HCT116 (cell line): ENCODE measurements at regions not wholly inside any gene's neighbourhood (a gene's known extent, or its start where the extent isn't known, plus 50 kb on each side); places are given as distances from the start of the nearest gene placed in this dataset.

ENCODE experiments used
- ATAC-seq: fragments of 200-7000 bp; cut with Tn5 transposase; 2 replicates; pipeline ENCODE4 v1.9.1; 2020; ENCODE audit warnings: mild to moderate bottlenecking, moderate library complexity
- BruUV-seq: library from RNA; stranded (reverse); fragments of 400-500 nt; replicated peaks from 2 replicates; lab custom pipeline; 2021; lab: Mats Ljungman, UMichigan
- CTCF ChIA-PET: fragments of 300-600 bp; sonication (Branson Sonifier 250); formaldehyde crosslinking; loops from one replicate; lab custom pipeline; 2021; ENCODE audit warnings: antibody characterized with exemption; lab: Charles Lee
- POLR2A ChIA-PET: fragments of 300-600, 350-600 bp; sonication (Branson Sonifier 250); formaldehyde crosslinking; loops from one replicate; lab custom pipeline; 2021; ENCODE audit warnings: antibody characterized with exemption; lab: Charles Lee
- RAD21 ChIA-PET, 2 experiments: fragments of 300-600 bp; sonication (Branson Sonifier 250); formaldehyde crosslinking; loops; one replicate each; lab custom pipeline; 2023; ENCODE audit warnings: low total read pairs in 2 of 2; ENCODE audit not compliant: uncharacterized antibody in 2 of 2, unreplicated experiment in 2 of 2, low non-redundant PET in 1 of 2; lab: Charles Lee
- DNase-seq: peaks from one replicate; pipeline ENCODE4 v3.0.0-alpha.2; 2010; ENCODE audit warnings: low read depth, low spot score
- H2AFZ ChIP-seq: fragments of 200-600 bp; shearing (Covaris generic), sonication (generic); 2 replicates; pipeline ENCODE4 v1.6.1; 2017; ENCODE audit warnings: low read depth, mixed run types, mixed read lengths, antibody characterized with exemption, low read length; ENCODE audit not compliant: poor library complexity, severe bottlenecking
- H3K27ac ChIP-seq: 2 replicates; pipeline ENCODE4 v1.5.1; 2012; ENCODE audit warnings: low read depth, low read length
- H3K27me3 ChIP-seq: fragments of 200-600 bp; sonication (generic); 2 replicates; pipeline ENCODE4 v1.6.1; 2016; ENCODE audit warnings: mixed run types, low read length, mixed read lengths; ENCODE audit not compliant: insufficient read depth
- H3K36me3 ChIP-seq, 2 experiments: fragments of 200-500 bp in 1 of 2; fragments of 200-600 bp in 1 of 2; sonication (Bioruptor generic) in 1 of 2; sonication (generic) in 1 of 2; 2 replicates each; pipeline versions ENCODE4 v1.5.1 to v1.6.1; 2014 to 2016; ENCODE audit warnings: low read length in 2 of 2, inconsistent platforms in 1 of 2, mixed read lengths in 1 of 2, mixed run types in 1 of 2; ENCODE audit not compliant: insufficient read depth in 2 of 2, control insufficient read depth in 1 of 2
- H3K4me1 ChIP-seq, 2 experiments: fragments of 200-600 bp in 1 of 2; sonication (generic) in 1 of 2; 2 replicates each; pipeline versions ENCODE4 v1.5.1 to v1.6.1; 2012 to 2017; ENCODE audit warnings: low read length in 2 of 2, inconsistent platforms in 1 of 2, mild to moderate bottlenecking in 1 of 2, mixed read lengths in 1 of 2, mixed run types in 1 of 2, moderate library complexity in 1 of 2; ENCODE audit not compliant: insufficient read depth in 2 of 2, control insufficient read depth in 1 of 2
- H3K4me2 ChIP-seq: fragments of 200-600 bp; sonication (generic); 2 replicates; pipeline ENCODE4 v1.6.1; 2017; ENCODE audit warnings: mixed run types, low read length, mixed read lengths
- H3K4me3 ChIP-seq, 2 experiments: fragments of 200-600 bp in 1 of 2; sonication (generic) in 1 of 2; replicated peaks in 1 of 2; 2 replicates each; pipeline ENCODE4 v1.5.1; 2011 to 2016; ENCODE audit warnings: low read length in 2 of 2, control low read depth in 1 of 2, low read depth in 1 of 2, mild to moderate bottlenecking in 1 of 2, mixed read lengths in 1 of 2, mixed run types in 1 of 2
- H3K79me2 ChIP-seq: fragments of 200-600 bp; sonication (generic); 2 replicates; pipeline ENCODE4 v1.6.1; 2017; ENCODE audit warnings: mild to moderate bottlenecking, mixed run types, low read length, moderate library complexity, mixed read lengths; ENCODE audit not compliant: insufficient read depth
- H3K9ac ChIP-seq: fragments of 200-600 bp; sonication (generic); 2 replicates; pipeline ENCODE4 v1.6.1; 2016; ENCODE audit warnings: low read length, mixed read lengths
- H3K9me2 ChIP-seq: fragments of 200-600 bp; sonication (generic), shearing (Covaris generic); 2 replicates; pipeline ENCODE4 v1.6.1; 2017; ENCODE audit warnings: mixed run types, mild to moderate bottlenecking, moderate library complexity; ENCODE audit not compliant: insufficient read depth
- H3K9me3 ChIP-seq, 2 experiments: fragments of 200-500 bp in 1 of 2; fragments of 200-600 bp in 1 of 2; sonication (Bioruptor generic) in 1 of 2; sonication (generic) in 1 of 2; 2 replicates each; pipeline ENCODE4 v1.6.1; 2014 to 2017; ENCODE audit warnings: low read length in 2 of 2, mixed read lengths in 2 of 2, inconsistent platforms in 1 of 2, low read depth in 1 of 2, mild to moderate bottlenecking in 1 of 2, mixed run types in 1 of 2, moderate library complexity in 1 of 2; ENCODE audit not compliant: control insufficient read depth in 1 of 2, insufficient read depth in 1 of 2
- H4K20me1 ChIP-seq: fragments of 200-600 bp; sonication (generic), shearing (Covaris generic); 2 replicates; pipeline ENCODE4 v1.6.1; 2017; ENCODE audit warnings: mixed run types, mild to moderate bottlenecking, moderate library complexity; ENCODE audit not compliant: insufficient read depth
- CEBPB ChIP-seq: IDR thresholded peaks from 2 replicates; pipeline ENCODE4 v1.6.1; 2012; ENCODE audit warnings: low read depth
- ELF1 ChIP-seq: IDR thresholded peaks from 2 replicates; pipeline ENCODE4 v1.6.1; 2012; ENCODE audit warnings: low read depth, borderline replicate concordance
- EZH2phosphoT487 ChIP-seq: fragments of 200-600 bp; IDR thresholded peaks from 2 replicates; pipeline ENCODE4 v1.6.1; 2018; ENCODE audit warnings: antibody characterized with exemption, borderline replicate concordance
- FOSL1 ChIP-seq: IDR thresholded peaks from 2 replicates; pipeline ENCODE4 v1.6.1; 2012; ENCODE audit warnings: low read depth
- JUND ChIP-seq: IDR thresholded peaks from 2 replicates; pipeline ENCODE4 v1.6.1; 2012
- POLR2A ChIP-seq: IDR thresholded peaks from 2 replicates; pipeline ENCODE4 v1.7.0; 2011; ENCODE audit warnings: borderline replicate concordance; ENCODE audit not compliant: insufficient read depth, insufficient read length; ENCODE audit errors: extremely low read depth
- YY1 ChIP-seq: IDR thresholded peaks from 2 replicates; pipeline ENCODE4 v1.6.1; 2011; ENCODE audit warnings: low read length, low read depth, moderate library complexity, mild to moderate bottlenecking; ENCODE audit not compliant: insufficient replicate concordance; ENCODE audit errors: extremely low read depth
- ZFX ChIP-seq: fragments of 450-650 bp; IDR thresholded peaks from 2 replicates; pipeline ENCODE4 v1.6.1; 2017
- intact Hi-C: fragments of 100-400 bp; cut with micrococcal nuclease; formaldehyde crosslinking; loops from 2 replicates; pipeline ENCODE4 v1.10.0; 2022
- TF ChIP-seq, protein P1 (sequence below): IDR thresholded peaks from 2 replicates; pipeline ENCODE4 v1.6.1; 2012
- TF ChIP-seq, protein P2 (sequence below): IDR thresholded peaks from 2 replicates; pipeline ENCODE4 v1.6.1; 2011; ENCODE audit warnings: mild to moderate bottlenecking, low read length, moderate library complexity; ENCODE audit not compliant: insufficient replicate concordance; ENCODE audit errors: extremely low read depth
- TF ChIP-seq, protein P3 (sequence below): IDR thresholded peaks from 2 replicates; pipeline ENCODE4 v1.6.1; 2012
- TF ChIP-seq, protein P4 (sequence below), 3 experiments: fragments of 200-600 bp in 1 of 3; sonication (generic) in 1 of 3; IDR thresholded peaks in 2 of 3; conservative IDR thresholded peaks in 1 of 3; 2 replicates each; pipeline ENCODE4 v1.5.1; 2012 to 2017; ENCODE audit warnings: low read depth in 2 of 3, low read length in 2 of 3, antibody characterized with exemption in 1 of 3, borderline replicate concordance in 1 of 3, control low read depth in 1 of 3, mild to moderate bottlenecking in 1 of 3, mixed read lengths in 1 of 3, mixed run types in 1 of 3, moderate library complexity in 1 of 3; ENCODE audit not compliant: insufficient read depth in 1 of 3

DNA sequence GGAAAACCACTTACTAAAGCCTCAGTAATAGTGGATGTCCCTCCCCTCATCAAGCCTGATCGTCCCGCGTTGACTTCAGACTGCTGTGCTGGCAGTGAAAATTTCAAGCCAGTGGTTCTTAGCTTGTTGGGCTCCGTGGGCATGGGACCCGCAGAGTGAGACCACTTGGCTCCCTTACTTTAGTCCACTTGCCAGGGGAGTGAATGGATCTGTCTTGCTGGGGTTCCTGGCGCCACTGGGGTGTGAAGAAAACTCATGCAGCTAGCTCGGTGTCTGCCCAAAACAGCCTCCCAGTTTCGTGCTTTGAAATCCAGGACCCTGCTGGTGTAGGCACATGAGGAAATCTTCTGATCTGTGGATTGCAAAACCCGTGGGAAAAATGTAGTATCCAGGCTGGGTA, 480.0 kb upstream of the IZUMO3 start:
- H3K79me2 ChIP-seq: no peaks in the 10 kb centered on the region
- RAD21 ChIA-PET: no interaction called here
- POLR2A ChIA-PET: no interaction called here
- DNase-seq: no peak
- no peaks in the 10 kb centered on the region for H3K27me3 ChIP-seq
- TF ChIP-seq, protein P1, sequence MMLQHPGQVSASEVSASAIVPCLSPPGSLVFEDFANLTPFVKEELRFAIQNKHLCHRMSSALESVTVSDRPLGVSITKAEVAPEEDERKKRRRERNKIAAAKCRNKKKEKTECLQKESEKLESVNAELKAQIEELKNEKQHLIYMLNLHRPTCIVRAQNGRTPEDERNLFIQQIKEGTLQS: no peak
- TF ChIP-seq, protein P2, sequence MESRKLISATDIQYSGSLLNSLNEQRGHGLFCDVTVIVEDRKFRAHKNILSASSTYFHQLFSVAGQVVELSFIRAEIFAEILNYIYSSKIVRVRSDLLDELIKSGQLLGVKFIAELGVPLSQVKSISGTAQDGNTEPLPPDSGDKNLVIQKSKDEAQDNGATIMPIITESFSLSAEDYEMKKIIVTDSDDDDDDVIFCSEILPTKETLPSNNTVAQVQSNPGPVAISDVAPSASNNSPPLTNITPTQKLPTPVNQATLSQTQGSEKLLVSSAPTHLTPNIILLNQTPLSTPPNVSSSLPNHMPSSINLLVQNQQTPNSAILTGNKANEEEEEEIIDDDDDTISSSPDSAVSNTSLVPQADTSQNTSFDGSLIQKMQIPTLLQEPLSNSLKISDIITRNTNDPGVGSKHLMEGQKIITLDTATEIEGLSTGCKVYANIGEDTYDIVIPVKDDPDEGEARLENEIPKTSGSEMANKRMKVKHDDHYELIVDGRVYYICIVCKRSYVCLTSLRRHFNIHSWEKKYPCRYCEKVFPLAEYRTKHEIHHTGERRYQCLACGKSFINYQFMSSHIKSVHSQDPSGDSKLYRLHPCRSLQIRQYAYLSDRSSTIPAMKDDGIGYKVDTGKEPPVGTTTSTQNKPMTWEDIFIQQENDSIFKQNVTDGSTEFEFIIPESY: no peak
- no peak for TF ChIP-seq ELF1
- TF ChIP-seq, all 23 proteins: peak for 0
- Histone ChIP-seq H3K4me1 (no peaks in the 10 kb centered on the region), H3K4me2 (no peak overlapping the region), H4K20me1 (no peaks in the 10 kb centered on the region), H3K4me3 (no peak overlapping the region), H2AFZ (no peak overlapping the region), H3K9ac (no peak overlapping the region), H3K9me2 (no peaks in the 10 kb centered on the region), H3K36me3 (no peaks in the 10 kb centered on the region), H3K9me3 (peaks cover 5 to 14% of the 10 kb centered on the region in 2 experiments; a peak in 2 of 4 replicates), H3K27ac (no peak overlapping the region)
- BruUV-seq: no TSS peak
- intact Hi-C loops: no loop called here
- CTCF ChIA-PET: no interaction called here
- ATAC-seq: no peak

DNA sequence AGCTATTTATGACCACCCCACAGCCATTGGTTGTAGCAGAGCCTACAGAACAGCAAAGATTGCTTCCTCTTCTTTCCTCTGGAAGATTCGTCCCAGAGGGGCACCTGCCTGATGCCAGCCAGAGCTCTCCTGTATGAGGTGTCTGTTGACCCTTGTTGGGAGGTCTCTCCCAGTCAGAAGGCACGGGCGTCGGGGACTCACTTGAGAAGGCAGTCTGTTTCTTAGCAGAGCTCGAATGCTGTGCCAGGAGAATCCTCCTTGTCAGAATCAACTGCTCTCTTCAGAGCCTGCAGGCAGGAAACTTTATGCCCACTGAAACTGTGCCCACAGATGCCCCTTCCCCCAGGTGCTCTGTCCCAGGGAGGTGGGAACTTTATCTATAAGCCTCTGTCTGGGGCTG, 479.5 kb upstream of the IZUMO3 start:
- Histone ChIP-seq H4K20me1 (no peaks in the 10 kb centered on the region), H3K9me2 (no peaks in the 10 kb centered on the region), H3K79me2 (no peaks in the 10 kb centered on the region), H3K27me3 (no peaks in the 10 kb centered on the region), H3K36me3 (no peaks in the 10 kb centered on the region), H2AFZ (no peak overlapping the region), H3K4me3 (no peak overlapping the region), H3K9ac (no peak overlapping the region), H3K4me1 (no peaks in the 10 kb centered on the region), H3K4me2 (no peak overlapping the region)
- no TSS peak for BruUV-seq
- ChIA-PET CTCF (no interaction called here), RAD21 (no interaction called here), POLR2A (no interaction called here)
- intact Hi-C loops: no loop called here
- DNase-seq: no peak
- TF ChIP-seq ELF1 (no peak), YY1 (no peak), EZH2phosphoT487 (no peak), CEBPB (no peak), ZFX (no peak), JUND (no peak), FOSL1 (no peak), POLR2A (no peak)
- TF ChIP-seq, protein P1: no peak
- TF ChIP-seq, protein P3, sequence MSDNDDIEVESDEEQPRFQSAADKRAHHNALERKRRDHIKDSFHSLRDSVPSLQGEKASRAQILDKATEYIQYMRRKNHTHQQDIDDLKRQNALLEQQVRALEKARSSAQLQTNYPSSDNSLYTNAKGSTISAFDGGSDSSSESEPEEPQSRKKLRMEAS: no peak
- TF ChIP-seq, protein P4, sequence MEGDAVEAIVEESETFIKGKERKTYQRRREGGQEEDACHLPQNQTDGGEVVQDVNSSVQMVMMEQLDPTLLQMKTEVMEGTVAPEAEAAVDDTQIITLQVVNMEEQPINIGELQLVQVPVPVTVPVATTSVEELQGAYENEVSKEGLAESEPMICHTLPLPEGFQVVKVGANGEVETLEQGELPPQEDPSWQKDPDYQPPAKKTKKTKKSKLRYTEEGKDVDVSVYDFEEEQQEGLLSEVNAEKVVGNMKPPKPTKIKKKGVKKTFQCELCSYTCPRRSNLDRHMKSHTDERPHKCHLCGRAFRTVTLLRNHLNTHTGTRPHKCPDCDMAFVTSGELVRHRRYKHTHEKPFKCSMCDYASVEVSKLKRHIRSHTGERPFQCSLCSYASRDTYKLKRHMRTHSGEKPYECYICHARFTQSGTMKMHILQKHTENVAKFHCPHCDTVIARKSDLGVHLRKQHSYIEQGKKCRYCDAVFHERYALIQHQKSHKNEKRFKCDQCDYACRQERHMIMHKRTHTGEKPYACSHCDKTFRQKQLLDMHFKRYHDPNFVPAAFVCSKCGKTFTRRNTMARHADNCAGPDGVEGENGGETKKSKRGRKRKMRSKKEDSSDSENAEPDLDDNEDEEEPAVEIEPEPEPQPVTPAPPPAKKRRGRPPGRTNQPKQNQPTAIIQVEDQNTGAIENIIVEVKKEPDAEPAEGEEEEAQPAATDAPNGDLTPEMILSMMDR (IDR thresholded peaks at IDR 0.05 in 2 of 3, conservative IDR thresholded peaks at IDR 0.05 in 1 of 3; ENCODE audit: borderline replicate concordance in 1 of 3, insufficient read depth in 1 of 3, low read depth in 2 of 3, low read length in 2 of 3): no peak
- TF ChIP-seq, all 23 proteins: peak for 0
- no peak for ATAC-seq
- H3K9me3 ChIP-seq: peaks cover 5 to 14% of the 10 kb centered on the region in 2 experiments; a peak in 2 of 4 replicates
- H3K27ac ChIP-seq: no peak overlapping the region
